Right lobe of liver (tissue), 4 donors: ENCODE measurements at regions not wholly inside any gene's neighbourhood (a gene's known extent, or its start where the extent isn't known, plus 50 kb on each side); places are given as distances from the start of the nearest gene placed in this dataset.

ENCODE experiments used
- POLR2A ChIP-seq: fragments of 450-650 bp; IDR thresholded peaks from one replicate; pipeline ENCODE4 v1.6.1; 2017; ENCODE audit warnings: antibody characterized with exemption, mild to moderate bottlenecking
- TF ChIP-seq, protein P1 (sequence below), 4 donors: fragments of 200-600 bp in 3 of 4; fragments of 450-650 bp in 1 of 4; IDR thresholded peaks; one replicate each; pipeline versions ENCODE4 v1.5.1 to v1.8.0; 2016 to 2022; ENCODE audit warnings: antibody characterized with exemption in 4 of 4, mild to moderate bottlenecking in 2 of 4
- donor health status: DM: no; HTN: no; CAD: no.
- donor health status: DM: no; HTN: no; CAD: no.
- donor health status: DM: no; HTN: yes; CAD: no.

DNA sequence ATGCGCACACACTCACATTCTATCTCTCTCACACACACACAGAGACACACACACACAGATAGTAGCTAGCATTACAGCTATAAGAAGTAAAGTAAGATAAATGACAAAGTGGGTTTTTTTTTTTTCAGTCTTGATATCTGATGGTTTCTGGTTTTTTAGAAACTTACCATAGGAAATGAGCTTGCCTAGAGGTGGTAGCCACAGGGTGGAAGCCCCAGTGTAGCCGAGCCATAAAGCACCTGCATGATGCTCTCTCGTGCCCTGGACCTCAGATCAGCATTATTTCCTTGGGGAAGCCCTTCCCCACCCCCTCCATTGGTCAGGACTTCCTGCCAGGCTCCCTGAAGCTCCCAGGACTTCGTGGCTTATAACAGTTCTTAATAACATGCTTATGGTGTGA is 264.3 kb upstream of the C16orf82 start:
- TF ChIP-seq POLR2A, result no peak
- TF ChIP-seq, protein P1, sequence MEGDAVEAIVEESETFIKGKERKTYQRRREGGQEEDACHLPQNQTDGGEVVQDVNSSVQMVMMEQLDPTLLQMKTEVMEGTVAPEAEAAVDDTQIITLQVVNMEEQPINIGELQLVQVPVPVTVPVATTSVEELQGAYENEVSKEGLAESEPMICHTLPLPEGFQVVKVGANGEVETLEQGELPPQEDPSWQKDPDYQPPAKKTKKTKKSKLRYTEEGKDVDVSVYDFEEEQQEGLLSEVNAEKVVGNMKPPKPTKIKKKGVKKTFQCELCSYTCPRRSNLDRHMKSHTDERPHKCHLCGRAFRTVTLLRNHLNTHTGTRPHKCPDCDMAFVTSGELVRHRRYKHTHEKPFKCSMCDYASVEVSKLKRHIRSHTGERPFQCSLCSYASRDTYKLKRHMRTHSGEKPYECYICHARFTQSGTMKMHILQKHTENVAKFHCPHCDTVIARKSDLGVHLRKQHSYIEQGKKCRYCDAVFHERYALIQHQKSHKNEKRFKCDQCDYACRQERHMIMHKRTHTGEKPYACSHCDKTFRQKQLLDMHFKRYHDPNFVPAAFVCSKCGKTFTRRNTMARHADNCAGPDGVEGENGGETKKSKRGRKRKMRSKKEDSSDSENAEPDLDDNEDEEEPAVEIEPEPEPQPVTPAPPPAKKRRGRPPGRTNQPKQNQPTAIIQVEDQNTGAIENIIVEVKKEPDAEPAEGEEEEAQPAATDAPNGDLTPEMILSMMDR (IDR thresholded peaks at IDR 0.05), result no peak
